ENCODE measurements at regions not wholly inside any gene's neighbourhood (a gene's known extent, or its start where the extent isn't known, plus 50 kb on each side); places are given as distances from the start of the nearest gene placed in this dataset.

DNA sequence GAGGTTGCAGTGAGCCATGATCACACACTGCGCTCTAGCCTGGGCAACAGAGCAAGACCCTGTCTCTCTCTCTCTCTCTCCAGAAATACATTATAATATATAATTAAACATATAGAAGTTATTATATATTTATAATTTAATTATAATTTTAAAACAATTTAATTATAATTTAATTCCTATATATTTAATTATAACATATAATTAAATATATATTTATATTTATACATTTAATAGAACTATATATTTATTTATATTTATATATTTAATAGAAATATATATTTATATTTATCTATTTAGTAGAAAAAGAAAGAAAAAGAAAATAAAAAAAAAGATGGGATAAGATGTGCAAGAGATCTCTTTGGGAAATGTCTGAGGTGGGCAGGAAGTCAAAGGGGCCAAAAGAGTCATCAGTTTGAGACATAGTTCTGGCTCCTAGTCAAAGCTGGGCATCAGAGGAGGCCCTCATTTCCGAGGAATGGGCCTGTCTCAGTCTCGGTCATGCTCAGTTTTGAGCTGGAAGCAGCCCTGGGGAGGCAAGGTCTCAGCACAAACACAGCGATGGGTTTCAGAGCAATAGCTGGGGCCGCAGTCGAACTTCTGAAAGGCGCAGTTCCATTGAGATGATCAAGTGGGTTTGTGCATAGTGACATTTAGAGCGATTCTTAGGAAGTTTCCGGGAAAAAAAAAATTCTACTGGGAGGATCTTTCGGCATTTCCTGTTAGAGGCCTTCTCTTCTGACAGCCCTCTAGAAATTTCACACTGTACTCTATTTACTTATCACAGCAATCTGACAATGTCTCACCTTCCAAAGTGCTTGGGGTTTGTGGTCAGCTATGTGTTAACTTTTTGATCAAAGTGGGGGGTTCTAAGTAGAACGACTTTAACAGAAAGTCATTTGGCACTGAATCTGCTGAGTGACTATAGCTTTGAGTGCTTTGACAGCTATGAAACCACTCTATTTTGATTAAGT is 58.7 kb upstream of the GZMB start:
- DNase-seq: no peak

DNA sequence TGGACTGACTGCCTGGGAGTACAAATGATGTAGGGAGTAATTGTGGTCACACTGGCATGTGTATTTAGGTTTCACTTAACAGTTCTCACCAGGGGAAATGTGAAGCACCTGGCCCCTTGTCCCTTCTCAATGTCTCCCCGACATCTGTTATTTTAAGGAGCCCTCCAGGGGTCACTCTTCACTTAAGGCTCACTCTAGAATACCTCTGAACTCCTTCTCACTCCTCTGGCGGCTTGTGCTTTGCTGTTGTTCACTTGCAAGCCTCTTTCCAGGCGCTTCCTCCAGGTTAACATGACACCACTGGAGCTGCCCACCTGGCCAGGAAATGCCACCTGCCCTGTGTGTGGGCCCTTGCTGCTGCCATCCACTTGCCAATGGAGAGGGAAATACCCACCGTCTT is 56.5 kb upstream of the GZMB start:
- DNase-seq: no peak

DNA sequence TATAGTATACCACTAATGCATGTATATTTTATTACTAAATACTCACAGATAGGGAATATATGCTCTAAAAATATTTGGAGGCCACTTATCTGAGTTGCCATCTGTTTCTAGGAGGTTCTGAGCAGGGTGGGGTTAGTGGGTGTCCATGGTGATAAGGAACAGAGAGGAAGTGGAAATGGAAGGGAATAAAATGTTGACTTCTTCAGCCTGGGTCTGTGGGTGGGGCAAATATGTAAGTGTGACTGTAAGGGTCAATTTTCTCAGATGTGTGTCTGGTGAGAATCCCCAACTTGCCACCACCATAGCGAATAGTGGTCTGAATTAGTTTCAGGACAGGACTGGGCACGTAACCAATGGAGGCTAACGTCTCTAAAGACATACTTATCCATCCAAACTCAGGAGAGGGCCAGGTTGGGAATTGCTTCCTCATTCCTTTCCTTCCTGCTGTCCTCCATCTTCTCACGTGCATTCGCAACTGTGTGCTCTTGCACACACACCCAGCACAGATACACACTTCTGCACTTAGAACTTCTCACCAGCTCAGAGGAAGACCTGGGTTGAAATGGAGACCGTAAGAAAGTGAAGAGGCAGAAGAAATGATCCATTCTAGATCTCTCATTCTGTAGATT is 54.2 kb upstream of the GZMB start:
- DNase-seq: no peak

Data from NCI-H226 (cell line).